GM18511 (cell line): ENCODE measurements at regions not wholly inside any gene's neighbourhood (a gene's known extent, or its start where the extent isn't known, plus 50 kb on each side); places are given as distances from the start of the nearest gene placed in this dataset.
"Not testable (repeated sequence)": the region's sequence is repeated elsewhere in the genome, so short reads cannot be mapped to it uniquely, and the experiment has no call there.

ENCODE experiments used
- ATAC-seq: cut with Tn5 transposase; IDR thresholded peaks from one replicate; pipeline ENCODE4 v1.9.1; 2021; ENCODE audit warnings: mild to moderate bottlenecking, moderate library complexity; ENCODE audit not compliant: unreplicated experiment

DNA sequence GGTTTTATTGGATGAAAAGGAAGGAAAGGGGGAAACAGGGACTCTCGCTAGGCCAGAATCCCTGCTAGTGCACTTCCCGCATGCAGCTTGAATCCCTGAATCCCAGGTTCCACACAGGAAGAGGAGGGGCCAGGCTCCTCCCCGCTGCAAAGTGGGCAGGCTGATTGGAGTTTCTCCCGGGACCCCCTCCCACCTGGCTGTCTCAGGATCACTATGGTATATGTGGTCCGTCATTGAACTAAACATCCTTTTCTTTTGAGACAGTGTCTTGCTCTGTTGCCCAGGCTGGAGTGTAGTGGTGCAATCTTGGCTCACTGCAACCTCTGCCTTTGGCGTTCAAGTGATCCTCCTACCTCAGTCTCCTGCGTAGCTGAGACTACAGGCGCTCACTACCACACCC lies 70.7 kb downstream of the FAM50B start:
- no peak for ATAC-seq

DNA sequence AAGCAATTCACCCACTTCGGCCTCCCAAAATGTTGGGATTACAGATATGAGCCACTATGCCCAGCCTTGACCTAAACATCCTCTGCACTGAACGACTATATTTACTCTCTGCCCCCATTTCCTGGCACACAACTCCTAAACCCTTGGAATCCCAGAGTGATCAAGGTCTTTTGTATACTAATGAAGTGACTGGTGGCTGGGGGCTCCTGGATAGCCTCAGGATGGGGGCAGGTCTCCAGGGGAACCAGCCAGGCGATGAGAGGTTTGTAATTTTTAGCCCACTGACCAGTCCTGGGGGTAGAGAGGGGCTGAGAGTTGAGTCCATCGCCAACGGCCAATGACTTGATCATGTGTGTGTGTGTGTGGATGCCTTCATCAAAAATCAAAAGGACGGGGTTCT lies 71.1 kb downstream of the FAM50B start:
- no peak for ATAC-seq

DNA sequence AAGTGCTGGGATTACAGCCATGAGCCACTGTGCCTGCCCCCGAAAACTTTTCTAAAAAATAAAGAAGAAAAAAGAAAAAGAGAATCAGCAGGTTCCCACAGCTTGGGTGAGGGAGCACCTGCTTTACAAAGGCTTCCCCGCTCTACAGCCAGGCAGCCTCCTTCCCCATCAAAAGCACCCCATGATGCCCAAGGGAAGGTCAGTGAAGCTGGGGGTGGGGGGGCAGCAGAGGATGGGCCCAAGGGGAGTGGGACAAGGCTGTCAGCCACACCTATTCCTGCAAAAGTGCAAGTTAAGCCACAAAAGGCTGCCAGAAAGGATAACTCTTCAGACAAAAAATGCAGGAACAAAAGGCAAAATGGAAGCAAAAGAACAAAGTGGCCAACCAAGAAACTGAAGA lies 72.5 kb downstream of the FAM50B start:
- ATAC-seq = no peak

DNA sequence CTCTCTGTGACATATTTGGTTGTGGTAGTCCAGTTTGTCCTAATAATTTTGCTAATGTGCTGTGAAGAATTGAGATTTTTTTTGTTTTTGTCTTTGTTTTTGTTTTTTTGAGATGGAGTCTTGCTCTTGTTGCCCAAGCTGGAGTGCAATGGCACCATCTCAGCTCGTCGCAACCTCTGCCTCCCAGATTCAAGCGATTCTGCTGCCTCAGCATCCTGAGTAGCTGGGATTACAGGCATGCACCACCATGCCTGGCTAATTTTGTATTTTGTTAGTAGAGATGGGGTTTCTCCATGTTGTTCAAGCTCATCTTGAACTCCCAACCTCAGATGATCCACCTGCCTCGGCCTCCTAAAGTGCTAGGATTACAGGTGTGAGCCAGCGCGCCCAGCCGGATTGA lies 73.4 kb downstream of the FAM50B start:
- ATAC-seq = not testable (repeated sequence)

DNA sequence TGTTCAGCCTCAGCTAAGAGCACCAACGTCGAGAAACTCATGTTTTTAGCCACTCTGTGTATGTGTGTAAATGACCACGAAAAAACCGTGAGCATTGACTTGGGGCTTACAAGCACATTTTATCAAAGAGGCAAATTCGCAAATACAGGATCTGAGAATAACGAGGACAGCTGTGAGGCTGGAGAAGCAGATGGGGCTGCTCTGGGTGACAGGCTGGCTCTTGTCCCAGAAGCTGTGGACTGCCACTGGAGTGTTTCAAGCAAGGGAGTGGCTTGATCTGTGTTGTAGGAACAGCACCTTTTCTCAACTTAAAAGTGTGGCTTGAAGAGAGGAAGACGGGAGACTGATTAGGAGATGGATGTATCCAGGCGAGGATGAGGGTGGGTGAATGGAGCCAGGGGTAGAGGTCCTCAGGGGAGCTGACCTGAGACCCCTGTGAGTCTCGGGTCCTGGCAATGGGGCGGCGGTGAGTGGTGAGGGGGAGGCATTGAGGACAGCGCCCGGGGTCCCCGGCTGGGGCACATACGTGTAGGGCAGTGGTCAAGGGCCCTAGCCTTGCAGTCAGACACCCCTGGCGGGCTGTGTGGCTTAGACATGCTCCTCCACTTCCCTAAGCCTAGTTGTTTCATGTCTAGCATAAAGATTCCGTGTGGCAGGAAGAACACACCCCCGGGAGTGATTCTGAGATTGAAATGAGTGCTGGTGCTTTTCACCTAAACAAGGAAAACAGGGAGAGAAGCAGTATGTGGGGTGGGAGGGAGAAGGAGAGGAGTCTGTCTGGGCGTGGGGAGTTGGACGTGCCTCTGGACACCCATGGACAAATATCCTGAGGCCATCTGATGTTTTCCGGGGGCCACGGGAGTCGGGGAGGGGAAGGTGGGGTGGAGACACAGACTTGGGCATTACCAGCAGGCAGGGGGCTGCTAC lies 76.3 kb downstream of the FAM50B start:
- ATAC-seq = not testable (repeated sequence)

DNA sequence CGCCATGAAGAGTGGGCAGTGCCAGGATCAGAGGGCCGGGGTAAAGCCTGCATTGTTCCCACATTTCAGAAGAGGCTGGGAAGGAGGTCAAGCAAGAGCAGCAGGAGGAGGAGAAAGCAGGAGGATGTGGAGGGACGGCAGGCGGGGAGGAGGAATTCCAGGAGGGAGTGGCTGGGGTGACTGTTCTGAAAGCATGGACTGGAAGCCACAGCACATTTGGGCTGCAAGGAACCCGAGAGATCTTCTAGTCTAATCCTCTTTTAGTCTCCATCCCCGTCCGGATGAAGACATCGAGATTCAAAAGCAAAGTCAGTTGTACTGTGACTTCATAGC lies 76.9 kb downstream of the FAM50B start:
- ATAC-seq = no peak

DNA sequence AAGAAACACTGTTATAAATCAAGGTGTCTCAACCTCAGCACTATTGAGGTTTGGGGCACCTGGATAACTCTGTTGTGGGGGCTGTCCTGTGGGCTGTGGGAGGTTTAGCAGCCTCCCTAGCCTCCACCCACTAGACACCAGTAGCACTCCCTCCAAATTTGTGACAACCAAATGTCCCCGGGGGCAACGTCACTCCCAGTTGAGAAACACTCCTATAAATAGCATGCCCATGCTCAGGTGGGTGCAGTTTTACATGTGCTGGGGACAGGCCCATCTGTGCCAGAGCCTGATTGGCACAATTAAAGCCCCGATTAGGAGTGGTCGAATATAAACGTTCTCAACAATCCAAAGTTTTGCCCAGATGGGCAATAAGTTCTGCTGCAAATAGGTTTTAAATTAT lies 78.9 kb downstream of the FAM50B start:
- ATAC-seq = no peak

DNA sequence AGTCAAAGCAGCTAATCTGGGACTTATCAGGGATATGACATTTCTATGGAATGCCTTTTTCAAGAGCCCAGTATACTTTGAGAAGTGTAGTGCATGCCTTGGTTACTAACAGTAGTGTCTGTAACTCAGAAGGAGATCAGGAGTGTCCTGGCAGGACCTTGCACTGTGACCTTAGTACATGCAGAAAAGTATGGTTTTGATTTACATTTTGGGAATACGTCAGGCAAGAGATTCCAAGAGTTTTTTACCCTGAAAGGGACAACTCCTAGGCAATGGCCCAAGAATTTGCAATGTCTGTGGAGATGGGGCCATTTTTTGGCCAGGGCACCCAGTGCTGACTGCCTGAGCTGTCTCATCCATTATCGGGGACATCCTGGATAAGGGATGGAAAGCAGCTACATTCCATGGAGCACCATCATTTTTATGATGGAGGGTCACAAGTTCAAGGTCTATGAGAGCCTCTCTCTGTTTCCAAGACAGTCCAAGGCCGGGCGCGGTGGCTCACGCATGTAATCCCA lies 80.2 kb downstream of the FAM50B start:
- ATAC-seq = no peak

DNA sequence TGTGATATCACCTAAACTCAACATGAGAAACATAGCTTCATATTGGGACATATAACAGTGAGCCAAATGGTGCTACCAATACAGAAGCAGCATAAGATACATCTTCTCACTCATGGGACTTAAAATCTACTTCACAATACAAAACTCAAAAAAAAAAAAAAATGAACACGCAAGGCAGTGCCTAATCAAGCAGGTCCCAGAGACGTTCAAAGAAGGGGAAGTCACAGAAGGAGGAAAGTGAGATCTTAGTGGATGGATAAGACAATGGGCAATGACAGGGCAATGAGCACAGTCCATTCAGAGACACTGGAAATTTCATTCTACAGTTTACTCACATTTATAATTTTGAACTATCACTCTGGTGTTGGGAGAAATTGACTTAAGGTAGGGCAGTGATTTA lies 88.3 kb downstream of the FAM50B start:
- no peak for ATAC-seq

DNA sequence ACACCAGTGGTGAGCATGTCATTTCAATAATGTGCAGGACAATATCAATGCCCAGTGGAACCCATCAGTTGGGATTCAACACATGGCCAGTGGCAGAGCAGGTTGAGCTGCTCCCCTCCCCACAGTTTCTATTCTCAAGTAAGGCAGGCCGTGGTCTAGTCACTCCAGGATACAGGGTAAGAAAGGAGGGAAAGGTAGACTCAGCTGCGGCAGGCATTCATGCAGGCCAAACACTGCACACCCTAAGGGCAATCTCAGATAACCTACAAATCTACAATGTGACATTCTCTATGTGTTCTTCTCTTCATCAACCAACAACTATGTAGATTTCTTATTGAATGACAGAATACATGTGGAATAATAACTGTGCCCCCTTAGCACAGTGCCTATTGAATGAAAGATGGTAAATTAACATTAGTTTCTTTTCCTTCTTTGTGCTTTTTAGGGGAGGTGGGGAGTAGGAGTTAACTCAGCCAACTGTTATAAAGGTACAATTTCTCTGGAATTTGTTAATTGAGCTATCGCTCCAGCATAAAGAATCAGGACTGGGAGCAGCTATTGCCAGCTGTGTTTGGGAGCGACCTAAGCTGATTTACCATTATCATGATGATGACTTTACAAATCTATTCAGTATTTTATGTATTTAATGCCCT lies 89.7 kb downstream of the FAM50B start:
- no peak for ATAC-seq

DNA sequence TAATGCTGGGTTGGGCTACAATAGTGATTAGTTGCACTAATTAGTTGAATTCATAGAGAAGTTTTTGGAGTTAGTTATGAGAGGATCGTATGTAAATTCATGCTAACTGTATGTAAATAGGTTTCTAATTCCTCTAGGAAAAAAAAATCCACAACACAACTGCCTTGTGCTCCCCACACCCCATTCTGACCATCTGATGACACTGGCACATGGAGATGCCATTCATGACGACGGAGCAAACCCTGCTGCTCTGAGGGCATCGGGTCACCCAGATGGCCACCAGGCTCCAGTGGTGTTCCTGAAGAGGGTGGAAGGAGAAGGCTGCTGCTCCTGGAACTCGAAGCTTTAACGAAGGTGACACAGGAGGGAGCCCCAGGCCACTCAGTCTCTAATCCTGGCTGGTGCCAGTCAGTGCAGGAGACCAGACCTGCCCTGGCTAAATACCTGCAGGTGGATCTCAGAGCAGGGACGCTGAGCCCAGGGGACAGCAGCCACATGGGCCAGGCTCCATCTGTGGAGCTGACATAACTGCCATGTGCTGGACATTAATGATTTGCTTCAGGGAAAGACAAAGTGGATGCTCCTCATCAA lies 90.3 kb downstream of the FAM50B start:
- no peak for ATAC-seq

DNA sequence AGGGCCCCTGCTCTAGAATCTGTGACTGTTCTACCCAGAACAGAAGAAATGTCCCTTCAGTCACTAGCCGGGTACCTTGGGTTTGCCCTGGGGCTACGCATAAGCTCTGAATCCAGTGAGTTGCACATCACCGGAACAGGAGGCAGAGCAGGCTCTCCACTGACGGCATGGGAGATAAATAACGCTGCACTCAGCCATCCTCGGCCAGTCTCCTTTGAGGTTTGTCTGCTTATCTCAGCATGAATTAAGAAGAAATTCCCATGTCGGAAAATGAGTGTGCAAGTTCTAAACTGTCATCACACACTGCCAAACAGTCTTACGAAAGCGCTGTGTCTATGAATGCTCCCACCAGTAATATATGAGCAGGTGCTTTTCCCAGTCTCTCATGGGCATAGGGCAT lies 90.8 kb downstream of the FAM50B start:
- no peak for ATAC-seq

DNA sequence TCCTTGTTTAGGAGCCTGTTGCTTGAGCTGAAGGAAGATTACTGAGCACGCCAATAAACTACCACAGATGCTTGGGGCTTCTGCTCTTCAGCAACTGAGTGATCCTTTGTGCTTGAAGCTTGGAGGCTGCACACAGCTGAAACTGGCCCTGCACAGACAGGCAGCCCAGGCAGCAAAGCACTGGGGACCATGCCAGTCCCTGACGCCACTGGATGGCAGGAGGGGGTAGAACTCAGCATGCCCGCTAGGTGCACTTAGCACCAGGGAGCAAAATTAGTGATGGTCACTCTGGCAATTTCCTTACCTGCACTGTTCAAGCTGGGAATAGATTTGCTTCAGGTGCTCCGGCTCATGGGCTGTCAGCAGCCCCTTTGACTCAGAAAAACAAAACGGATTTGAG lies 91.5 kb downstream of the FAM50B start:
- ATAC-seq = no peak

DNA sequence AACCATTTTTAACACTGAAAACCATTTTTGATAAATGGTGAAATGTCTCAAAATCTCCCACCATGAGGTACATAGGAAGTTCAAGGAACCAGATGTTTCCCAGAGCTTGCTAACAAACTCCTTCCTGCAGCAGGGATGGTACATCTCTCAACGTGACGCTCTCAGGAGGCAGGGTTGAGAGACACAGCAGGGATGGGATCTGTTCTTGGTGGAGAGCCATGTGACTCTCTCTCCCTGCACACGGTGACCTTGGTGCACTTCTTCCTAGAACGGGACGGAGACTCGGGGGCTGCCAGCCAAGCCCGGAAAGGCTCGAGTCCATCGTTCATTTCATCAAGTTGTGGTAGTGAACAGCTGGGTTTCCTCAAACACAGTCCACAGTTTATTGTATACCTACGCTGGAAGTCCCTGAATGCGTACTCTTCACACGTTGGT lies 94.2 kb downstream of the FAM50B start:
- no peak for ATAC-seq

DNA sequence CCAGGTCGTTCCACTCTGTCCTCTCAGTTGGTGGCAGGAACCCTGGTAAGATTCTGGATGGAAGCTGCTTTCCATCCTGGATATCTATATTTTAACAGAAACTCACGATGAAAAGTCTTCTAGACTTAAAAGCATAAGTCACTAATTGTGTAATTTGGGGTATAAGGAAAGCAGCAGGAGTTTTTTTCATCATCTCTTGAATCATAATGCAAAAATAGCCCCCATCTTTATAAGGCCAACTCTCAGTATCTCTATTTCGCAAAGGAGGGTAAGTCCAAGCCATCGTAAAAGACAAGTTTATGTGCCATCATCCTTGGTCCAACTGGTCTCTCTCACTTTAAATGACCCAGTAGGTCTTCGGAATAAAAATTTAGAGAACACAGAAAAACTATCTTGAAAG lies 95.1 kb downstream of the FAM50B start:
- no peak for ATAC-seq

DNA sequence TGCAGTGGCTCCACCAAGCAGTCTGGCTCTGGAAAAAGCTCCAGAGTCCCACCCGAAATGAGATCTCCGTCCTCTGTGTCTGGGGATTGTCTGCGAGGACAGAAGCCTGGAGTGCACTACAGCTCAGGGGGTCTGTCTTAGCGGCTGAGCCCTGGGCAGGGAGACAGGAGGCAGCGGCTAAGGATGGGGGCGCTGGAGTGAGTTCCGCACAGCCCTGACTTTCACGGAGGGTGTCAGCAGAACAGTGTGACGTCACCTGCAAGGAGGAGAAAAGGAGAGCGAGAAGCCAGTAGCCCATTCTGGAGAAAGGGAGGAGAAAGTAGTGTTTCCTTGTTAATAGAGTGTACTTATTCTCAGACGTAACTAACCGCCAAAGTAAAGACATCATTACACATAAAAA lies 97.6 kb downstream of the FAM50B start:
- ATAC-seq = no peak

DNA sequence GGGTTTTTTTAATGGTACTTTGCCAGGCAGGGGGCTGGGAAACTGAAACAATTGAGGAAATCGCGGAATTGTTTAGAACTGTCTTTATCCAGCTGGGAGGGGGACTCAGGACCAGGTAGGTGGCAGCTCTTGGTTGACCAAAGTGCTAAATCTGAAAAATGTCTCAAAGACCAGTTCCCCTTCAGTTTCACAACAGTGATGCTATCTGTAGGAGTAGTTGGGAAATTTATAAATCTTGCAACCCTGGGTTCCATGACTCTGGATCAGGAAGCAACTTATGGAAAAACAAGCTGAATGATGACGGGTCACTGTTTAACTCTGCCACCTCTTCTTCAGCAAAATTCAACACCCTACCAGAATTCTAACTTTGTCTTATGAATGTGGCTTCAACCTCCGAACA lies 99.7 kb downstream of the FAM50B start:
- no peak for ATAC-seq

DNA sequence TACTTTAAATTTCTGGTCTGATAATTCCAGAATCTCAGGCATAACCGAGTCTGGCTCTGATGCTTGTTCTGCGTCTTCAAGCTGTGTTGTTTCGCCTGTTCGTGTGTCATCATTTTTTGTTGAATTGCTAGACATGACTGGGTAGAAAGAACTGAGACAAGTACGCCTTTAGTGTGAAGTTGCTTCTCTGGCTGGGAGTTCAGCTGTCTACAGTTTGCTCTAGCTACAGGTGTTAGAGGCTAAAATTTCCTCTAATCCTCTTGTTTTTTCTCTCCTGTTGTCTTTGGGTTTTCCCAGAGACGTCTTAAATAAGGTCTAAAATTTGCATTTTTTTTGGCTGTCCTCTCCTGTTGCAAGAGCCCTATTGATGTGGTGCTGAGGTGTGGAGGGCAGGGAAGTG lies 100.3 kb downstream of the FAM50B start:
- no peak for ATAC-seq

DNA sequence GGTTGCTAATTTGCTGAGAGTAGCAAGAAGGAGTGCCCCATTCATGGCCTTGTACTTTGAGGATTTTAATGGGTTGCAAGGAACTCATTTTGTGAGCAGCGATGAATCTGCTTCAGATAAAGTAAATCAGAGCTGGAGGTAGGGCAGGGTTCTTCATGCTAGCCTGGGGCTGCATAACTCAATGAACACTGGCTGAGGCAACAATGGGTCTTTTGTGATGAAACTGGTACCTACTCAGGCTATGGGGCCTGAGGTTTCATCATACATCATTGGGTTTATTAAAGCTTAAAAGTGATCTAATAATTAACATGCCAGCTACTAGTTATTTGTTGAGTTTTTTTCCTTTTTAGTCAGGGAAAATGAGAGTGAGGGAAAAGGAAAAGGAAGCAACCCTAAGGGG lies 106.9 kb downstream of the FAM50B start:
- ATAC-seq = no peak

DNA sequence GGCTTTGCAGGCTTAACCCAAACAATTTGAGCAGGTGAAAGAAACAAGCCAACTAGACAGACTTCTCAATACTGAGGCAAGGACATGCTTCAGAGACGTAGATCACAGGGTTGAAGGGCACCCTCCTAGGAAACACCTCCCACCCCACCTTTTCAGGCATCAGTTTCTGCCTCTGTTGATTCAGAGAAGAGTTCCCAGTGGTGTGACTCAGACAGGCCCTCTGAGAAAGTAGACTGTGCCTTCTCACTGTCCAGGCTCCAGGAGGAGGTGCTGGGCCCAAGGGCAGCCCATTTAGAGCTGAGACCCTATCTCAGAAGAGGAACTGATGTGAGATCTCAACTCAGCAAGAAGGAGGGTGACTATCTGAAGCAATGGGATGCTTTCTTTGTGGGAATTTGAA lies 108.1 kb downstream of the FAM50B start:
- ATAC-seq = no peak

DNA sequence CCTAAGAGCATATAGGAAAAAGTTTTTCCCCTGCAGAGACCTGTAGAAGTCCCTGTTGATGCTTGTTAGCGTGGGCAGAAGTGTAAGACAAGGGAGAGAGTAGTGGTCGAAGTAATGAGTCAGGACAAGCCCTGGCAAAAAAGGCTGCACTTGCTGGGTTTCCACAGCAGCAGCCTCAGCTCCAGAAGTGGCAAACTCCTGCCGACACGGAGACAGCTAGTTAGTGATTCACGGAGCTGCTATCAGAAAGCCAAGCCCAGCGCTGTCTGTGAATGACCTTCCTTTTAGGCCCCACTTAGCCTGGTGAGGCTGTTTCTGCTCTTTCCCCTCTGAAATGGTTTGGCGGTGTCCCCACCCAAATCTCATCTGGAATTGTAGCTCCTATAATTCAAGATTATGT lies 109.1 kb downstream of the FAM50B start:
- no peak for ATAC-seq

DNA sequence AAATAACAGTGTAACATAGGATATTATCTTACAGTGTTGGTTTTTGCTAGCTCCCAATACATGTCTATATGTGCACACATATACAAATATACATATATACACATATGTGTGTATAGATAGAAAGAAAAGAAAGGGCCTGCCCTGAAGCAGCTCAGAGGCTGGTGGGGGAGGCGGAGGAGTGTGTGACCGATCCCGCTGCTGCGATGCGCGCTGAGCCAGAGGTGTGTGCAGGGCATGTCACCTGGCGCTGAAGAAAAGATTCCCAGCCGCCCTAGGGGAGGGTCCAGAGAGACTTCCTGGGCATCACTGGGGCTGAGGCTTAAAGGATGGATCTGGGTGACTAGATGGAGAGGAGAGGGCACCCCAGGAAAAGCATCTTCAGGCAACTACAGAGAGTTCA lies 110.2 kb downstream of the FAM50B start:
- no peak for ATAC-seq
